NB4 (cell line): ENCODE measurements at regions not wholly inside any gene's neighbourhood (a gene's known extent, or its start where the extent isn't known, plus 50 kb on each side); places are given as distances from the start of the nearest gene placed in this dataset.

Source experiments
- MAX ChIP-seq: IDR thresholded peaks from 2 replicates; pipeline ENCODE4 v1.6.1; 2011; ENCODE audit warnings: low read depth, low read length
- MYC ChIP-seq: IDR thresholded peaks from 2 replicates; pipeline ENCODE4 v1.6.1; 2011; ENCODE audit warnings: low read depth, low read length
- POLR2A ChIP-seq: IDR thresholded peaks from 2 replicates; pipeline ENCODE4 v1.6.1; 2011; ENCODE audit warnings: mild to moderate bottlenecking; ENCODE audit not compliant: insufficient read length; ENCODE audit errors: extremely low read depth
- TF ChIP-seq, protein P1 (sequence below): IDR thresholded peaks from one replicate; pipeline ENCODE4 v1.5.1; 2012; ENCODE audit warnings: low read depth, low read length

DNA sequence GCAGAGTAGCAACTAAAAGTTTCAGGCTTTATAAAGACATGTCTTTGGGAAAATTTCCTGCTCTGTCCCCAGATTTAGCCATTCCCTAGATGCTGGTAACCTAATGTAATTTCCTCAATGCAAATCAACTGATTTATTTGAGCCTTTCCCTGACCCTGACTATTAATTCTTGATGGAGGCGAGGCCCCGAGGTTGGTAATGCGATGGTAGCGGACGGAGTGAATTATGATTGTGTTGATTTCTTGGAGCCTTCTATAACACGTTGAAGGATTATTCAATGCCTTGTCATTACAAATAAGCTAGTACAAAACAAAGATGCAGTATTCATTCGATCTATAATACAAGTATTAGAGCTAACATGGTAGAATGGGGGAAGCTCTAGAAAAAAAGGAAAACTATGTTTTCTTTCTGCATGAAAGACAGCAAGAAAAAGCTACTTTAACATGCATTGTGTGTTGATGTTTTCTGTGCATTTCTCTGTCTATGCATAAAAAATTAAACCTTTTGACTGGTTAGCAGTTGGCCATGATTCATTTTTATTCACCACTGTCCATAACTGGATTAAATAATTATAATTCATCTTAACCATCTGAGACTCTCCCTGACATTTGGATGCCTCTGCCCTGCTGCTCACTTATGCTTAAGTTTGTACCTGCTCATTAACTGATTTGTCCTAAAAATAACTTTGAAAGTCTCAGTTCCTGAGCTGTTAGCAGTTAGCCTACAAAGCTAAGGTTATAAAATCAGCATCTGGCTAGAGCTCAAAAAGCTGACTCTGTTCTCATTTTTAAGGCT is 490.2 kb upstream of the NUDT12 start:
- no peak for TF ChIP-seq POLR2A
- TF ChIP-seq, protein P1, sequence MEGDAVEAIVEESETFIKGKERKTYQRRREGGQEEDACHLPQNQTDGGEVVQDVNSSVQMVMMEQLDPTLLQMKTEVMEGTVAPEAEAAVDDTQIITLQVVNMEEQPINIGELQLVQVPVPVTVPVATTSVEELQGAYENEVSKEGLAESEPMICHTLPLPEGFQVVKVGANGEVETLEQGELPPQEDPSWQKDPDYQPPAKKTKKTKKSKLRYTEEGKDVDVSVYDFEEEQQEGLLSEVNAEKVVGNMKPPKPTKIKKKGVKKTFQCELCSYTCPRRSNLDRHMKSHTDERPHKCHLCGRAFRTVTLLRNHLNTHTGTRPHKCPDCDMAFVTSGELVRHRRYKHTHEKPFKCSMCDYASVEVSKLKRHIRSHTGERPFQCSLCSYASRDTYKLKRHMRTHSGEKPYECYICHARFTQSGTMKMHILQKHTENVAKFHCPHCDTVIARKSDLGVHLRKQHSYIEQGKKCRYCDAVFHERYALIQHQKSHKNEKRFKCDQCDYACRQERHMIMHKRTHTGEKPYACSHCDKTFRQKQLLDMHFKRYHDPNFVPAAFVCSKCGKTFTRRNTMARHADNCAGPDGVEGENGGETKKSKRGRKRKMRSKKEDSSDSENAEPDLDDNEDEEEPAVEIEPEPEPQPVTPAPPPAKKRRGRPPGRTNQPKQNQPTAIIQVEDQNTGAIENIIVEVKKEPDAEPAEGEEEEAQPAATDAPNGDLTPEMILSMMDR, result no peak
- no peak for TF ChIP-seq MYC
- TF ChIP-seq MAX, result no peak
